ENCODE measurements at regions not wholly inside any gene's neighbourhood (a gene's known extent, or its start where the extent isn't known, plus 50 kb on each side); places are given as distances from the start of the nearest gene placed in this dataset.

DNA sequence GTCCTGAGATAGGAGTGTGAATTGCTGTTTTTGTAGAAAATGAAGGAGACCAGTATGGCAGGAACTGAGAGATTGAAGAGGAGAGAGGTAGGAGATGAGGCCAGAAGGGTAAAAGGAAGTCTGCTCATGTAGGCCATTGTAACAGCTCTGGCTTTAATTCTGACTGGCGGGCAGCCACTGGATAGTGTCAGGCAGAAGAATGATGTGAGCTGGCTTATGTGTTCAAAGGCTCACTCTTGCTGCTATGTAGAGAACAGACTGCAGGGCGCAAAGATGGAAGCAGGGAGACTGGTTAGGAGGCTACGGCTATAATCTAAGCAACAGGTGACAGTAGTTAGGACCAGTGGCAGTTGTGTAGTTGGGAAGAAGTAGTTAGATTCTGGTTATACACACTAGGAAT, 160.2 kb upstream of the FGF13 start:
- TF ChIP-seq, protein P1, sequence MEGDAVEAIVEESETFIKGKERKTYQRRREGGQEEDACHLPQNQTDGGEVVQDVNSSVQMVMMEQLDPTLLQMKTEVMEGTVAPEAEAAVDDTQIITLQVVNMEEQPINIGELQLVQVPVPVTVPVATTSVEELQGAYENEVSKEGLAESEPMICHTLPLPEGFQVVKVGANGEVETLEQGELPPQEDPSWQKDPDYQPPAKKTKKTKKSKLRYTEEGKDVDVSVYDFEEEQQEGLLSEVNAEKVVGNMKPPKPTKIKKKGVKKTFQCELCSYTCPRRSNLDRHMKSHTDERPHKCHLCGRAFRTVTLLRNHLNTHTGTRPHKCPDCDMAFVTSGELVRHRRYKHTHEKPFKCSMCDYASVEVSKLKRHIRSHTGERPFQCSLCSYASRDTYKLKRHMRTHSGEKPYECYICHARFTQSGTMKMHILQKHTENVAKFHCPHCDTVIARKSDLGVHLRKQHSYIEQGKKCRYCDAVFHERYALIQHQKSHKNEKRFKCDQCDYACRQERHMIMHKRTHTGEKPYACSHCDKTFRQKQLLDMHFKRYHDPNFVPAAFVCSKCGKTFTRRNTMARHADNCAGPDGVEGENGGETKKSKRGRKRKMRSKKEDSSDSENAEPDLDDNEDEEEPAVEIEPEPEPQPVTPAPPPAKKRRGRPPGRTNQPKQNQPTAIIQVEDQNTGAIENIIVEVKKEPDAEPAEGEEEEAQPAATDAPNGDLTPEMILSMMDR (IDR thresholded peaks at IDR 0.05 in 2 of 3, conservative IDR thresholded peaks at IDR 0.05 in 1 of 3; ENCODE audit: insufficient read depth in 2 of 3, low read depth in 1 of 3, low read length in 3 of 3): no peak
- TF ChIP-seq HDGF (IDR thresholded peaks at IDR 0.05) (no peak), CBX3 (IDR thresholded peaks at IDR 0.05; ENCODE audit: borderline replicate concordance in 1 of 2, low read length in 2 of 2) (no peak), TEAD4 (IDR thresholded peaks at IDR 0.05; ENCODE audit: low read length) (no peak), TEAD4 (CRISPR knock-in tag; IDR thresholded peaks at IDR 0.05; ENCODE audit: borderline replicate concordance) (no peak), DACH1 (IDR thresholded peaks at IDR 0.05; ENCODE audit: partially characterized antibody) (no peak), MAX (CRISPR knock-in tag; IDR thresholded peaks at IDR 0.05) (no peak), NFIC (IDR thresholded peaks at IDR 0.05) (no peak), BRCA1 (IDR thresholded peaks at IDR 0.05) (no peak), BRCA1 (CRISPR knock-in tag; IDR thresholded peaks at IDR 0.05) (no peak), MED1 (CRISPR knock-in tag; IDR thresholded peaks at IDR 0.05; ENCODE audit: borderline replicate concordance) (no peak), ZNF224 (CRISPR knock-in tag; IDR thresholded peaks at IDR 0.05) (no peak)
- TF ChIP-seq, protein P2, sequence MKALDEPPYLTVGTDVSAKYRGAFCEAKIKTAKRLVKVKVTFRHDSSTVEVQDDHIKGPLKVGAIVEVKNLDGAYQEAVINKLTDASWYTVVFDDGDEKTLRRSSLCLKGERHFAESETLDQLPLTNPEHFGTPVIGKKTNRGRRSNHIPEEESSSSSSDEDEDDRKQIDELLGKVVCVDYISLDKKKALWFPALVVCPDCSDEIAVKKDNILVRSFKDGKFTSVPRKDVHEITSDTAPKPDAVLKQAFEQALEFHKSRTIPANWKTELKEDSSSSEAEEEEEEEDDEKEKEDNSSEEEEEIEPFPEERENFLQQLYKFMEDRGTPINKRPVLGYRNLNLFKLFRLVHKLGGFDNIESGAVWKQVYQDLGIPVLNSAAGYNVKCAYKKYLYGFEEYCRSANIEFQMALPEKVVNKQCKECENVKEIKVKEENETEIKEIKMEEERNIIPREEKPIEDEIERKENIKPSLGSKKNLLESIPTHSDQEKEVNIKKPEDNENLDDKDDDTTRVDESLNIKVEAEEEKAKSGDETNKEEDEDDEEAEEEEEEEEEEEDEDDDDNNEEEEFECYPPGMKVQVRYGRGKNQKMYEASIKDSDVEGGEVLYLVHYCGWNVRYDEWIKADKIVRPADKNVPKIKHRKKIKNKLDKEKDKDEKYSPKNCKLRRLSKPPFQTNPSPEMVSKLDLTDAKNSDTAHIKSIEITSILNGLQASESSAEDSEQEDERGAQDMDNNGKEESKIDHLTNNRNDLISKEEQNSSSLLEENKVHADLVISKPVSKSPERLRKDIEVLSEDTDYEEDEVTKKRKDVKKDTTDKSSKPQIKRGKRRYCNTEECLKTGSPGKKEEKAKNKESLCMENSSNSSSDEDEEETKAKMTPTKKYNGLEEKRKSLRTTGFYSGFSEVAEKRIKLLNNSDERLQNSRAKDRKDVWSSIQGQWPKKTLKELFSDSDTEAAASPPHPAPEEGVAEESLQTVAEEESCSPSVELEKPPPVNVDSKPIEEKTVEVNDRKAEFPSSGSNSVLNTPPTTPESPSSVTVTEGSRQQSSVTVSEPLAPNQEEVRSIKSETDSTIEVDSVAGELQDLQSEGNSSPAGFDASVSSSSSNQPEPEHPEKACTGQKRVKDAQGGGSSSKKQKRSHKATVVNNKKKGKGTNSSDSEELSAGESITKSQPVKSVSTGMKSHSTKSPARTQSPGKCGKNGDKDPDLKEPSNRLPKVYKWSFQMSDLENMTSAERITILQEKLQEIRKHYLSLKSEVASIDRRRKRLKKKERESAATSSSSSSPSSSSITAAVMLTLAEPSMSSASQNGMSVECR (CRISPR knock-in tag; IDR thresholded peaks at IDR 0.05): no peak
- TF ChIP-seq, protein P3, sequence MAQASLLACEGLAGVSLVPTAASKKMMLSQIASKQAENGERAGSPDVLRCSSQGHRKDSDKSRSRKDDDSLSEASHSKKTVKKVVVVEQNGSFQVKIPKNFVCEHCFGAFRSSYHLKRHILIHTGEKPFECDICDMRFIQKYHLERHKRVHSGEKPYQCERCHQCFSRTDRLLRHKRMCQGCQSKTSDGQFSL (CRISPR knock-in tag; IDR thresholded peaks at IDR 0.05): no peak
- TF ChIP-seq, protein P3 (tag; IDR thresholded peaks at IDR 0.05): no peak
